ENCODE measurements at regions not wholly inside any gene's neighbourhood (a gene's known extent, or its start where the extent isn't known, plus 50 kb on each side); places are given as distances from the start of the nearest gene placed in this dataset.

DNA sequence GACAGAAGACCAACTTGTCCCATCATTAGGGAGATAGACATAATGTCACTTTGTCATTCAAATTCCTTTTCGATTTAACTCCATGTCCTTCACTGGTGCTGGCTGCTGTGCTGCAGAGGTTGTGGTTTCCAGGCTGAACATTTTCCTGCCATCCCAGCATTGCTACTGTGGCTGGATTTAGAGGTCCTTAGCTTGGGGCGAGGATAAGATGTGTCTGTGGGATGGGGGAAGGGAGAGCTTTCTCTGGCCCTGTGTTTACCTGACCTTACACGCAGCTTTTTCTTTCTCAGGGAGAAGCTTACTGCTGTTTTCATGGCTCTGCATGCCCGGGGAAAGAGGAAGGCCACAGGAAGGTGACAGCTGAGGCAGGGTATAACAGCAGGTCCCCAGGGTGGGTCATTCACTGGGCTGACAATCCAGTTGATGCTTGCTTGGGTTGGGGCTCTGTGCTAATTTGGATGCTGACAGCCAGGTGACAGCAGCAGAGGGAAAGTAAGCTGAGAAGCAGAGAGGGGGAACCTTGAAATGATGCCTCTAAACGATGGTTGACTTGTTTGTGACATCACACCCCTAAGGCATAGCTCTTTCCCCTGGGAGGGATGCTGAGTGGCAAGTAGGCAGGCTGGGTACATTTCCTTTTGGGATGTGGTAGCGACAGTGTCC lies 326.9 kb upstream of the CTNNB1 start:
- TF ChIP-seq, protein P1, sequence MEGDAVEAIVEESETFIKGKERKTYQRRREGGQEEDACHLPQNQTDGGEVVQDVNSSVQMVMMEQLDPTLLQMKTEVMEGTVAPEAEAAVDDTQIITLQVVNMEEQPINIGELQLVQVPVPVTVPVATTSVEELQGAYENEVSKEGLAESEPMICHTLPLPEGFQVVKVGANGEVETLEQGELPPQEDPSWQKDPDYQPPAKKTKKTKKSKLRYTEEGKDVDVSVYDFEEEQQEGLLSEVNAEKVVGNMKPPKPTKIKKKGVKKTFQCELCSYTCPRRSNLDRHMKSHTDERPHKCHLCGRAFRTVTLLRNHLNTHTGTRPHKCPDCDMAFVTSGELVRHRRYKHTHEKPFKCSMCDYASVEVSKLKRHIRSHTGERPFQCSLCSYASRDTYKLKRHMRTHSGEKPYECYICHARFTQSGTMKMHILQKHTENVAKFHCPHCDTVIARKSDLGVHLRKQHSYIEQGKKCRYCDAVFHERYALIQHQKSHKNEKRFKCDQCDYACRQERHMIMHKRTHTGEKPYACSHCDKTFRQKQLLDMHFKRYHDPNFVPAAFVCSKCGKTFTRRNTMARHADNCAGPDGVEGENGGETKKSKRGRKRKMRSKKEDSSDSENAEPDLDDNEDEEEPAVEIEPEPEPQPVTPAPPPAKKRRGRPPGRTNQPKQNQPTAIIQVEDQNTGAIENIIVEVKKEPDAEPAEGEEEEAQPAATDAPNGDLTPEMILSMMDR (IDR thresholded peaks at IDR 0.05): no peak
- no peak for TF ChIP-seq POLR2A (IDR thresholded peaks at IDR 0.05)
